Esophagus squamous epithelium (tissue), 4 donors: ENCODE measurements at regions not wholly inside any gene's neighbourhood (a gene's known extent, or its start where the extent isn't known, plus 50 kb on each side); places are given as distances from the start of the nearest gene placed in this dataset.

ENCODE experiments used
- CTCF ChIP-seq, 6 experiments: fragments of 450-650 bp in 4 of 6; fragments of 200-600 bp in 2 of 6; sonication (generic) in 2 of 6; IDR thresholded peaks; one replicate each; pipeline ENCODE4 v1.5.1; 2016 to 2019; ENCODE audit warnings: antibody characterized with exemption in 6 of 6, mild to moderate bottlenecking in 4 of 6, moderate library complexity in 4 of 6
- POLR2A ChIP-seq, 4 donors: fragments of 450-650 bp; IDR thresholded peaks; one replicate each; pipeline ENCODE4 v1.6.1; 2017; ENCODE audit warnings: antibody characterized with exemption in 4 of 4, mild to moderate bottlenecking in 4 of 4, moderate library complexity in 3 of 4

GRCh38 chrY:14292382-14292781 is 231.9 kb upstream of the NLGN4Y start:
- TF ChIP-seq CTCF (IDR thresholded peaks at IDR 0.05) (no peak), POLR2A (IDR thresholded peaks at IDR 0.05) (no peak)
